ENCODE measurements at regions not wholly inside any gene's neighbourhood (a gene's known extent, or its start where the extent isn't known, plus 50 kb on each side); places are given as distances from the start of the nearest gene placed in this dataset.

GRCh38 chrX:9316096-9316495 lies 148.8 kb upstream of the TBL1X start:
- no peak for TF ChIP-seq EZH2 (IDR thresholded peaks at IDR 0.05; ENCODE audit: insufficient read depth, poor library complexity, severe bottlenecking)
- no peak for TF ChIP-seq EZH2phosphoT487 (IDR thresholded peaks at IDR 0.05; ENCODE audit: insufficient read depth, low read depth)

All from GM23248 (cell line).